H1 (cell line): ENCODE measurements at regions not wholly inside any gene's neighbourhood (a gene's known extent, or its start where the extent isn't known, plus 50 kb on each side); places are given as distances from the start of the nearest gene placed in this dataset.

Experiments used
- BCL11A ChIP-seq, 2 experiments: IDR thresholded peaks; one replicate each; pipeline ENCODE4 v1.6.1; 2011; ENCODE audit warnings: low read depth in 2 of 2, low read length in 2 of 2, mild to moderate bottlenecking in 2 of 2
- JUN ChIP-seq: IDR thresholded peaks from 2 replicates; pipeline ENCODE4 v1.6.1; 2011; ENCODE audit warnings: low read depth, mild to moderate bottlenecking, improper control_type of control experiment, low read length
- SAP30 ChIP-seq: fragments of 300-600 bp; sonication (generic); IDR thresholded peaks from 2 replicates; pipeline ENCODE4 v1.7.1; 2012; ENCODE audit warnings: low read length, moderate library complexity, mild to moderate bottlenecking, inconsistent platforms; ENCODE audit not compliant: insufficient read depth, insufficient replicate concordance

GRCh38 chr7:110539216-110539615 lies 551.7 kb upstream of the LRRN3 start (continued):
- TF ChIP-seq SAP30, result no peak
- TF ChIP-seq BCL11A (IDR thresholded peaks at IDR 0.05; ENCODE audit: low read depth in 2 of 2, low read length in 2 of 2), result no peak
- no peak for TF ChIP-seq JUN
